ENCODE measurements at regions not wholly inside any gene's neighbourhood (a gene's known extent, or its start where the extent isn't known, plus 50 kb on each side); places are given as distances from the start of the nearest gene placed in this dataset.

DNA sequence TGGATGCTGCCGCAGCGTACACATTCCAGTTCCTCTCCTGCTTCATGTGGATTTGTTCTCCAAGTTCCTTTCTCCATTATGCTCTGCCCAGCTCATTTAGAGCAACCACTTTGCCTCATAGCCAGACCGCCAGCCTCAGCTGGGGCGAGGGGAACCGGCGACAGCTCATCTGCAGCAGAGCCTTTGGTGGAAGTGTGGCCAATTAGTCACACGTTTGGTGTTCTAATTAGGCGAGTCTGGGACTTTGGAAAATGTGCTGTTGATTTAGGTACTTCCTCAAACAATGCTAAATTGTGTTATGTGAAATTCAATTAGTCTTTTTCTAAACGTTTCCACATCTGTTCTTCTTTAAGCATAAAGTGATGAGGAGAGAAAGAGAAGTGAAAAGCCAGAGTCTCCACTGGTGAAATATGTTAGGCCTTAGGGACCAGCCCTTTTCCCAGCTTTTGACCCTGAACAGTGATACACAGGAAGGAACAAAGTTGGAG, 217.9 kb downstream of the TBX18 start:
- TF ChIP-seq, protein P1, sequence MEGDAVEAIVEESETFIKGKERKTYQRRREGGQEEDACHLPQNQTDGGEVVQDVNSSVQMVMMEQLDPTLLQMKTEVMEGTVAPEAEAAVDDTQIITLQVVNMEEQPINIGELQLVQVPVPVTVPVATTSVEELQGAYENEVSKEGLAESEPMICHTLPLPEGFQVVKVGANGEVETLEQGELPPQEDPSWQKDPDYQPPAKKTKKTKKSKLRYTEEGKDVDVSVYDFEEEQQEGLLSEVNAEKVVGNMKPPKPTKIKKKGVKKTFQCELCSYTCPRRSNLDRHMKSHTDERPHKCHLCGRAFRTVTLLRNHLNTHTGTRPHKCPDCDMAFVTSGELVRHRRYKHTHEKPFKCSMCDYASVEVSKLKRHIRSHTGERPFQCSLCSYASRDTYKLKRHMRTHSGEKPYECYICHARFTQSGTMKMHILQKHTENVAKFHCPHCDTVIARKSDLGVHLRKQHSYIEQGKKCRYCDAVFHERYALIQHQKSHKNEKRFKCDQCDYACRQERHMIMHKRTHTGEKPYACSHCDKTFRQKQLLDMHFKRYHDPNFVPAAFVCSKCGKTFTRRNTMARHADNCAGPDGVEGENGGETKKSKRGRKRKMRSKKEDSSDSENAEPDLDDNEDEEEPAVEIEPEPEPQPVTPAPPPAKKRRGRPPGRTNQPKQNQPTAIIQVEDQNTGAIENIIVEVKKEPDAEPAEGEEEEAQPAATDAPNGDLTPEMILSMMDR (IDR thresholded peaks at IDR 0.05), result no peak
- no peak for DNase-seq (ENCODE audit: low spot score)
- no peak overlapping the region for H3K4me3 ChIP-seq
- H3K27ac ChIP-seq, result no peak overlapping the region

- DNase-seq (ENCODE audit: low spot score), result no peak
- no peak overlapping the region for H3K27ac ChIP-seq
- H3K4me3 ChIP-seq, result no peak overlapping the region
- TF ChIP-seq, protein P1 (IDR thresholded peaks at IDR 0.05), result no peak
These were observed 225.1 kb downstream of the TBX18 start for GRCh38 chr6:84539122-84539856.

GRCh38 chr6:84536885-84537638, 227.3 kb downstream of the TBX18 start:
- H3K27ac ChIP-seq, result no peak overlapping the region
- TF ChIP-seq, protein P1 (IDR thresholded peaks at IDR 0.05), result no peak
- DNase-seq (ENCODE audit: low spot score), result no peak
- no peak overlapping the region for H3K4me3 ChIP-seq

DNA sequence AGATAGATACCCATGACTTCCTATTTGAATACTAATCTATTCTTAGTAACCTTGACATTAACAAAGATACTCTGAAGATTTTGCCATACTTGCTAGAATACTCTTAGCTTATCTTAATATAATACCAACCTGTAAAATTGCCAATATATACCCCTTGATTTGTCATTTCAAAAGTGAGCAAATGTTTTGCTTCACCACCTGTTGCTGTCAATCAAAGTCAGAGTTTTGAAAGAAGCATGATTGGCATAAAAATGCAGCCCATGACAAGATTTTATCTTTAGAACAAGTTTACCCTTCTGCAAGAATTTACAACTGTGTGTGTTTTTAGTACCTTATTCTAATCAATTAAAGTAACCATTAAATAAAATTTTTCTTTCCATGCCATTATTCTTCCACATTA, 236.2 kb downstream of the TBX18 start:
- DNase-seq (ENCODE audit: low spot score), result no peak
- Histone ChIP-seq H3K27ac (no peak overlapping the region), H3K4me3 (no peak overlapping the region)
- TF ChIP-seq, protein P1 (IDR thresholded peaks at IDR 0.05), result no peak

DNA sequence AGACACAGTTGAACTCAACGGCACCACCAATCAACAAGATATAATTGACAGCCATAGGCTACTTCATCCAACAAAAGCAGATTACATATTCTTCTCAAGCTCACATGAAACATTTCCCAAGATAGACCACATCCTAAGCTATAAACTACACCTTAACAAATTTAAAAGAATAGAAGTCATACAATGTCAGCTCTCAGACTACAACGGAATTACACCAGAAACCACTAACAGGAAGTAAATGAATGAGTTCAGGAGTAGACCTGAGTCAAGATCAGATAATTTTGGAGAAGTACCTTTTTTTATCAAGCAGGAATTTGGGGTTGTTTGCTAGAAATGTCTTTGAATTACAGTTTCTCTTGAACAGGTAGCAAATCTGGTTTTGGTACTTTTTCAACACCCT, 237.8 kb downstream of the TBX18 start:
- Histone ChIP-seq H3K4me3 (no peak overlapping the region), H3K27ac (no peak overlapping the region)
- DNase-seq (ENCODE audit: low spot score), result no peak
- TF ChIP-seq, protein P1 (IDR thresholded peaks at IDR 0.05), result no peak

DNA sequence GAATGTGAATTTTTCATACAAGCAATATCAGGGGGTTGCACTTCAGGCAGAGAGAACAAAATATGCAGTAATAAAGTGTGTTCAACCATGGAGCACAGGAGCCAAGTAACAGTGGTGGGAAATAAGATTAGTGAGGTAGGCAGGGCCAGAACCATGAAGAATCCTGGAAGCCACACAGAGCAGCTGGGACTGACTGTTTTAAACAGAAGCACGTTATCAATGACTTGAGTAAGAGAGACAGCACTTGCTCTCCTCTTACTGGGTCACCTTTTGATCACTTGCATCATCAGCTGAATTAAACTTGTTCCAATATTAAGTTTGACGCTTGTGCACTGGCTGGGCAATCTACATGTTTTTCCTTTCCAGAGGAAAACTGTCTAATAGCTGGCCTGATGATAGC, 238.5 kb downstream of the TBX18 start:
- Histone ChIP-seq H3K4me3 (no peak overlapping the region), H3K27ac (no peak overlapping the region)
- TF ChIP-seq, protein P1 (IDR thresholded peaks at IDR 0.05), result no peak
- no peak for DNase-seq (ENCODE audit: low spot score)

All from coronary artery (tissue), 2 donors.